HG02623 (cell line): ENCODE measurements at regions not wholly inside any gene's neighbourhood (a gene's known extent, or its start where the extent isn't known, plus 50 kb on each side); places are given as distances from the start of the nearest gene placed in this dataset.
"Not testable (repeated sequence)": the region's sequence is repeated elsewhere in the genome, so short reads cannot be mapped to it uniquely, and the experiment has no call there.

Experiments used
- ATAC-seq: cut with Tn5 transposase; IDR thresholded peaks from one replicate; pipeline ENCODE4 v1.9.1; 2021; ENCODE audit warnings: moderate library complexity; ENCODE audit not compliant: unreplicated experiment

DNA sequence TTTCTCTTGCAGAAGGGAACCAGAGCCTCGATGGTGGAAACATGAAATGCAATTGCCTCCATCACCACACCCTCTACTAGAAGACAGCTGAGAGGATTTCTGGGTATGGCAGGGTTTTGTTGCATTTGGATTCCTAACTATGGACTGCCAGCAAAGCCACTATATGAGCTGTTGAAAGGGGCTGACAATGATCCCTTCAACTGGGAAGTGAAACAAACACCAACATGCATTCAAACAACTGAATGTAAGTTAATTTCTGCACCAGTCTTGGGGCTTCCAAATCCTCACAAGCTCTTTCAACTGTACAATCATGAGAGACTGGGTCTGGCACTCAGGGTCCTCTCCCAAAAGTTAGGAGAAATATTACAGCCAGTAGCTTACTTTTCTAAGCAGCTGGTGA, 116.7 kb upstream of the PLCL2 start:
- ATAC-seq = no peak

DNA sequence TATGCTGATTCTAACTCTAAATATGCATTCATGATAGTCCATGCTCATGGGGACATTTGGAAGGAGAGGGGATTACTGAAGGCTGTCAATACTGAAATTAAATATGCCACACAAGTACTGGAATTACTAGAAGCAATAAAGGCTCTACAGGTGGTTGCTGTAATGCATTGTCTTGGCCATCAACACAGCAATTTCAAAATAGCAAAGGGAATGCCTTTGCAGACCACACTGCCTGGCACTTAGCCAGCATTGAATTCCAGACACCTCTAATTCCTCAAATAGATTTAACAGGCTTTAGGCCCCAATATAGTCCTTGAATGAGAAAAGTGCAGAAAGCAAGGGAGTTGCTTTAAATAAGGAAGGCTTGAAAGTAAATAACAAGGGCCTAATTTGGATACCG, 115.8 kb upstream of the PLCL2 start:
- ATAC-seq = no peak

DNA sequence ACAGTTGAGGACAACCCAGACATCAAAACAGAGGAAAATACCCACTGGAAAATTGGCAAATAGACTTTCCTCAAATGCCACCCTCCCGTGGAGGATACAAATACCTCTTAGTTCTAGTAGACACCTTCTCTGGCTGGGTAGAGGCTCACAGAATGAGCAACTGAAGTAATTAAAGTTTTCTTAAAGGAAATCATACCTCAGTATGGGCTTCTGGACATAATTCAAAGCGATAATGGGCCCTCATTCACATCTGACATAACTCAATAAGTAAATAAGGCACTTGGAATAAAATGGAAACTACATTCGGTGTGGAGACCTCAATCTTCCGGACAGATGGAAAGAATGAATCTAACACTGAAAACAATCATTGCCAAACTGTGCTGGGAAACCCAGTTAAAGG, 115.2 kb upstream of the PLCL2 start:
- no peak for ATAC-seq

DNA sequence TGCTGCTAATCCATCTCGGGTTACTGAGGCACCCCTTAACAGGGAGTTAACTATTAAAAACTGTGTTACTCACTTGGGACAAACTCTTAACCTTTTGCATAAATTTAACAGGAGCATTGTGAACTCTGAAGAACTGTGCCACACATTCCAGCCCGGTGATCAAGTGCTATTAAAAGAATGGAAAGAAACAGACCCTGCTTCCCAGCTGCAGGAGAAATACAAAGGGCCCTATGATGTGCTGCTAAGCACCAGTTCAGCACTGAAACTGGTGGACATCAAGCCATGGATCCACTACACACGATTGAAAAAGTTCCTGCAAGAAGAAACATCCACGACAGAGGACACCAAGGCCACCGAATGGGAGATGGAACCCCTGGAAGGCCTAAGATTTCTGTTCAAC, 114.7 kb upstream of the PLCL2 start:
- ATAC-seq = no peak

DNA sequence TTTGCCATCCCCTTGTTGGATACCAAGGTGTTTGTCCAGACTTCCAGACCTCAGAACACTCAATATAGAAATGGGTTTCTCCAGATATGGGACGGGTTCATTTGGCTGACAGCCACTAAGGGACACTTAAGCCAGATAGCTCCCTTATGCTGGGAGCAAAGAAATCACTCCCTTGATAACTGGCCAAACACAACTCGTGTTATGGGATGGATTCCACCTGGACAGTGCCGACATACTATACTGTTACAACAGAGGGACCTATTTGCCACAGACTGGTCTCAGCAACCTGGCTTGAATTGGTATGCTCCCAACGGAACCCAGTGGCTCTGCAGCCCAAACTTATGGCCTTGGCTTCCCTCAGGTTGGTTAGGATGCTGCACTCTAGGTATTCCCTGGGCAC, 114.0 kb upstream of the PLCL2 start:
- ATAC-seq = no peak

DNA sequence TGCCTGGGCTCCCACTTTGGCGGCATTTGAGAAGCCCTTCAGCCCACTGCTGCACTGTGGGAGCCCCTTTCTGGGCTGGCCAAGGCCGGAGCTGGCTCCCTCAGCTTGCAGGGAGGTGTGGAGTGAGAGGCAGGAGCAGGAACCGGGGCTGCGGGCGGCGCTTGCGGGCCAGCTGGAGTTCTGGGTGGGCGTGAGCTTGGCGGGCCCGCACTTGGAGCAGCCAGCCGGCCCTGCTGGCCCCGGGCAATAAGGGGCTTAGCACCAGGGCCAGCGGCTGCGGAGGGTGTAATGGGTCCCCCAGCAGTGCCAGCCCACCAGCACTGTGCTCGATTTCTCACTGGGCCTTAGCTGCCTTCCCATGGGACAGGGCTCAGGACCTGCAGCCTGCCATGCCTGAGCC, 111.2 kb upstream of the PLCL2 start:
- not testable (repeated sequence) for ATAC-seq

DNA sequence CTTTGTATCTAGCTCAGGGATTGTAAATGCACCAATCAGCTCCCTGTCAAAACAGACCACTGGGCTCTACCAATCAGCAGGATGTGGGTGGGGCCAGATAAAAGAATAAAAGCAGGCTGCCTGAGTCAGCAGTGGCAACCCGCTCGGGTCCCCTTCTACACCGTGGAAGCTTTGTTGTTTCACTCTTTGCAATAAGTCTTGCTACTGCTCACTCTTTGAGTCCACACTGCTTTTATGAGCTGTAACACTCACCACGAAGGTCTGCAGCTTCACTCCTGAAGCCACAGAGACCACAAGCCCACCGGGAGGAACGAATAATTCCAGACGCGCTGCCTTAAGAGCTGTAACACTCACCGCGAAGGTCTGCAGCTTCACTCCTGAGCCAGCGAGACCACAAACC, 110.2 kb upstream of the PLCL2 start:
- not testable (repeated sequence) for ATAC-seq

DNA sequence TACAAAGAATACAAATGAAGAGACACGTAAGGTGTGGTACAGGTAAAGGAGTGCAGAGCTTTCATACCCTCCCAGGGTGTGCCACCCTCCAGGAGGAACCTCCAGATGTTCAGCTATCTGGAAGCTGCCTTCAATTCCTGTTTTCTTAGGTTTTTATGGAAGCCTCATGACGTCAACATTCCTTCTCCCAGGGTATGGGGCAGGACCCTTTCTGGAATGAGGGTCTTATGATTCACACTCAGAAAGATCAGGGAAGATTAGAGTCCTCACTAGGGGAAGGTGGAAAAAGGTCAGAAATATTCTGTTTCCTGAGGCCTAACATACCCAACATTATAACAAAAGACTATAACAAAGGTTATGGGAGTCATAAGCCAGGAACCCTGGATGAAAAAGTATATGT, 99.8 kb upstream of the PLCL2 start:
- ATAC-seq = no peak

DNA sequence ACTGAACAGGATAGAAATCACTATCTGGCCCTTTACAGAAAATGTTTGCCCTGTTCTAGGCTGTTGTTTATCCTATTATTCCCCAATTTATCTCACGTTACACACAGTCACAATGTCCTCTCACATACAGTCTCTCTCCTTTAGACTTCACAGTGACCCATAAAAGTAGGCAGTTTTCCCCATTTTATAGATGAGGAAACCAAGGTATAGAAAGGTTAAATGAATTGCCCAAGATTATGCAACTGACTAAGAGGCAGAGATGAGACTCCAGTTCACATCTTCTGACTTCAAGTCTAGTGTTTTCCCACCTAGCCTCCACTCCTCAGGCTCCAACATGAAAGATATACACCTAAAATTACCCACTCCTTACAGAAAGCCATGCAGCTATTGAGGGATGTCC, 99.3 kb upstream of the PLCL2 start:
- ATAC-seq = no peak

DNA sequence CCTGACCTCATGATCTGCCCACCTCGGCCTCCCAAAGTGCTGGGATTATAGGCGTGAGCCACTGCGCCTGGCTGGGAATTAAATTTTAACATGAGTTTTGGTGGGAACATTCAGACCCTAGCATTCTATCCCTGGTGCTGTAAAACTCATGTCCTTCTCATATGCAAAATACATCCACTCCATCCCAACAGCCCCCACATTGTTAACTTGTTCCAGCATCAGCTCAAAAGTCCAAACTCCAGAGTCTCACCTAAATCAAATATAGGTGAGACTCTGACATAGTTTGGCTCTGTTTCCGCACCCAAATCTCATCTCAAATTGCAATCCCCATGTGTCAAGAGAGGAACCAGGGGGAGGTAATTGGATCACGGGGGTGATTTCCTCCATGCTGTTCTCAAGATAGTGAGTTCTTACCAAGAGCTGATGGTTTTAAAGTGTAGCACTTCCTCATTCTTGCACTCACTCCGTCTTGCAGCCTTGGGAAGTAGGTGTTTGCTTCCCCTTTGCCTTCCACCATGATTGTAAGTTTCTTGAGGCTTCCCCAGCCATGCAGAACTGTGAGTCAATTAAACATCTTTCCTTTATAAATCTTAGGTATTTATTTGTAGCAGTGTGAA, 96.2 kb upstream of the PLCL2 start:
- no peak for ATAC-seq

DNA sequence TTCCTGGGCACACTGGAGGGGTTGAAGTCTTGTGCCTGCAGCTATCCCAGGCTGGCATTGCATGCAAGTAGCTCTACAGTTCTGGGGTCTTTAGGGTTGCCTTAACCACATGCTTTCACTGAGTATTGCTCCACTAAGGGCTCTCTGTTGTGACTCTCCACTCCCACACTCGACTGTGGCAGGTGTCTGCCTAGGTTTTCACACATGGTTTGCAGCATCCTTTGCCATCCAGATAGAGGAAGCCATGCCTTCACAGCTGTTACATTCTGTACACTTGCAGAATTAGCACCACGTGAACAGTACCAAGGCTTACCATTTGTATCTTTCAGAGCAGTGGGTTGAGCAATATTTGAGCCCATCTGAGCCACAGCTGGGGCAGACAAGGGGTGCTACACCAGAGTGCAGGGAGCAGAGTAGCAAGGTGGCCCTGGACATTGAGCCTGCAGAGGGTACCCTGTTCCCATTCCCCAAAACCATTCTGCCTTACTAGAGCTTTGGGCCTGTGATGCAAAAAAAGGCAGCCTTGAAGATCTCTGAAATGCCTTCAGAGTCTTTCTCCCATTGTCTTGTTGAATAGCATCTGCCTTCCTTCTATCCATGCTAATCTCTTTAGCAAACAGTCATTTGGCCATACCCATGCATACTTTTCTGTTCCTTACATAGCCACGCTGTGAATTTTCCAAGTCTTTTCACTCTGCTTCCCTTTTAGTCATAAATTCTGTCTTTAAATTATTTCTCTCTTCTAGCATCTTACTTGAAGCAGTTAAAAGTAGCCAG, 95.2 kb upstream of the PLCL2 start:
- no peak for ATAC-seq

DNA sequence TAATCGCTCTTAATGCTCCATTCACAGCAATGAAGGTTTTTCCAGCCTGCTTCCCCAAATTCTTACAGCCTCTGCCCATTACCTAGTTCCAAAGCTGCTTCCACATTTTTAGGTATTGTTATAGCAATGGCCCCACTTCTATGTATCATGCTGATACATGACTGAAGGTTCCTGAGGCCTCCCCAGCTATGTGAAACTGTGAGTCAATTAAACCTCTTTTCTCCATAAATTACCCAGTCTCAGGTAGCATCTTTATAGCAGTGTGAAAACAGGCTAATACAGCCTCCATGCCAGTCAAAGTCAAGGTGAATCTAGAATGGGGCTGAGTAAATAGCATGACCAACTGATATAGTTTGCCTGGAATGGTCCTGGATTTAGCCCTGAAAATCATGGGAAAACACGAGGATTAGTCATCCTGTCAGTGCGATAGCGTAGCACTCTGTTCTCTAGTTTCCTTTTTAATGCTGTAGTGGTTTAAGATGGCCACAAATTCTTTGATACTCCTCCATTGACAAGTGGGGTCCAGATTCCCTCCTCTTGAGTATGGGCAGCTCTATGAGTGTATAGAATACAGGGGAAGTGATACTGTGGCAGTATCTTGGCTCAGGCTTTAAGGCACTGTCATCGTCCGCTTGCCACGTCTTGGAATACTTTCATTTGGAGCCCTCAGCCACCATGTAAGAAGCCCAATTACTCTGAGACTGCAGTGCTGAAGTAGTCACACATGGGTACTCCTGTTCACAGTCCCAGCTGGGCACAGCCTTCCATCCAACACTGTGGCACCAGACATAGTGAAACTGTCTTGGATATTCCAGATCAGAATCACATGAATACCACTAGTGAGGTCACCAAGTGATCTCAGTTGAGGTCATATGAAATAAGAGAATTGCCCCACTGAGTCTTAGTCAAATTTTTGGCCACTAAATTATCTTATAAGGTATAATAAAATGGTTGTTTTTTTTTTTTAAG, 94.0 kb upstream of the PLCL2 start:
- no peak for ATAC-seq

DNA sequence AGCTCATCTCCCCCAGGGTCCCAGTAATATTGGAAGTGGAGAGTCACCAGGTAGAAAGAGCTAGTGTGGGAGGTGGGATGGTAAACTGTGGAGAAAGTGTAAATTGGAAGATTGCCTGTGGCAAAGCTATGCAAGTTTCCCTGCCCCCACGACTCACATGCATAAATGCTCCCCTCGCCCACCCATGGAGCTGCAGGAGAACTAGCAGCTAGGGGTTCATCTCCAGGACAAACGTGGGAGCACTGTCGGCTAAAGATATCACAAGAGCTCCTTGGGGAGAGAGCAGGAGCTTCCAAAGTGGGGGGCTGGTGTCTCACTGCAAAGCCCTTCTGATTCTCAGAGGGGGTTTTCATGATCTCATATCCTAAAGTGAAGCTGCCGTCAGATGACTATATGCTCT, 91.4 kb upstream of the PLCL2 start:
- ATAC-seq = no peak

DNA sequence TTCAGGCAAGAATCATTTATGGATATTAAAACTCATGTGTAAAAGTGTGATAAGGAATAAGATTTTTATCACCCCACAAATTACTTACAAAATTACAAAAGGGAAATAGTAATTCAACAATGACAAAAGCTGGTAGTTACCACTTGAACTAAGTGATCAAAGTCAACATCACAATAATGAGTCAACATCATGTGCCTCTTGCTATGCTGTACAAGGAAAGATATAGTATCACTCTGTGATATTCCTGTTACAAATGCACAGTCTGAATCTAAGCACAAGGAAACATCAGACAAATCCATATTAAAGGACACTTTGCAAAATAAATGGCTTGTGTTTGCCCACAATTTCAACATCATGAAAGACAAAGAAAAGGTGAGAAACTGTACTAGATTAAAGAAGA, 90.5 kb upstream of the PLCL2 start:
- ATAC-seq = no peak

DNA sequence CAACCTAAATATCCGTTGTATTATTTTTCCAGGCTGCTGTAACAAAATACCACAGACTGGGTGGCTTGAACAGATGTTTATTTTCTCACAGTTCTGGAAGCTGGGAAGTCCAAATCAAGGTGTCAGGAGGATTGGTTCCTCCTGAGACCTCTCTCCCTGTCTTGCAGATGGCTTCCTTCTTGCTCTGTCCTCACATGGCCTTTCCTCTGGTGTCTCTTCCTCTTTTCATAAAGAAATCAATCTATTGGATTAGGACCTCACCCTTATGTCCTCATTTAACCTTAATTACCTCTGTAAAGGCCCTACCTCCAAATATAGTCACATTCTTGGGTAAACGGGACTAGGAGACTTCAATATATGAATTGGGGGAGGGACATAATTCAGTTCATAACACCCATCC, 89.2 kb upstream of the PLCL2 start:
- no peak for ATAC-seq

DNA sequence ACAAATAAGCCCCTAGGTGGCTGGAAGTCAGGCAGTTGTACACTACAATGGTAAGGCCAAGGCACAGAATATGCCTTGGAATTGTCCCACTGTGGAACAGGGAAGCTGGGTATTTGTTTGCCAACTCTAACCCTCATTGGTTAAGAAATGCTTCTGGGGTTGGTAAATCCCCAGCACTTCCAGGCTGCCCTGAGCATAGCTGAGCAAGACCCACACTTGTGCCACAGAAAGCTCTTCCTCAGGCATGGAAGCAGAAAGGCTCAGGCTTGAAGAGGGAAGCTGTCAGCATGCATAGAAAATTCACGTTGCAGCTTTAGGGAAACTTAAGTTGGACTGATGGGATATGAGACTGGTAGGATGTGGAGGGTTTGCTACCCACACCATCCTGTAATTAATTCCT, 86.9 kb upstream of the PLCL2 start:
- no peak for ATAC-seq

DNA sequence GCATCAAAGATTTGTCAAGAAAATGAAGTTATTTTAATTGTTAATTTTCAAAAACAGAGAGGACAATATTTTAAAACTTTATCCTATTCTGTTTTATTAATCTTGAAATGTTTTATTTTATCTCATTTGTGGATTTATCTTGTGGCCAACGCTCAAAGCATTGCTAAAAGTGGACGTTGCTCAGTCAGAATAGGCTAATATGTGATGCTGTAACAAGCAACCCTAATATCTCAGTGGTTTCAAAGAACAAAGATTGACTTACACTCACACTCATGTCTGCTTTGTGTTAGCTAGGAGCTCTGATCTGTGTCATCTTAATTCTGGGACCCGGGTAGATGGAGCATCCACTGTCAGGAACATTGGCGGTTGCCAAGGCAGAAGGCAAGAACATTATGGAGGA, 86.0 kb upstream of the PLCL2 start:
- no peak for ATAC-seq

DNA sequence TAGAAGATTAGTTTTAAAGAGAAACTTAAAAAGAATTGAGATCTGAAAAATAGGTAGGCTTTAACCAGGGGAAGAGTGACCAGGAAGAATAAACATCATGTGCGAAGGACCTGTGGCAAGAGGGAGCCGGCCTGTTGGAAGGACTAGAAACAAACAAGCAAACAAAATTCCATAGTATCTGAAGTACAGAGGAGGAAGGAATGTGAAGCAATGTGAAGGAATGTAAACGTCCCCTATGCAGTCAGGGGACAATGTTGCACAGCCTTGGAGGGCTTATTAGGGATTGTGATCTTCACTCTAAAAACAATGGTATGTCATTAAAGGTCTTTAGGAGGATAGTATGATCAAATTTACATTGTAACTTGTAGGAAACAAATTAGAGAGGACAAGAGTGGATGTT, 84.4 kb upstream of the PLCL2 start:
- no peak for ATAC-seq

DNA sequence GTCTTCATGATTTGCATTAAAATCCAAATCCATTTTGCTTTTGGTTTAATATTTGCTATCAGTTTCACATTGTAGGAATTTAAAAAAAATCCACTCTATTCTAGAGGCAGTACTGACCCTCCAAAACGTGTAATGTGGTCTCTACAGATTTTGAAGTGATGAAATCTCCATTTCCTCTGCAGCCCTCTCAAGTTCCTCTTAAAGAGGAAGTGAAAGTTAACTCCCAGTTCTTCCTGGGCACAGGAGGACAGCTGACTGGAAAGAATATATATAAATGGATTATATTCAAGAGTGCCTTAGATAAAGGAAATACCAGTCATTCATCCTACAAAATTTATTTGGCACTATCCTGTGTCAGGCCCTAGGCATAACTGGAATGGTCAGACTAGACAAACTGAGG, 83.5 kb upstream of the PLCL2 start:
- no peak for ATAC-seq

DNA sequence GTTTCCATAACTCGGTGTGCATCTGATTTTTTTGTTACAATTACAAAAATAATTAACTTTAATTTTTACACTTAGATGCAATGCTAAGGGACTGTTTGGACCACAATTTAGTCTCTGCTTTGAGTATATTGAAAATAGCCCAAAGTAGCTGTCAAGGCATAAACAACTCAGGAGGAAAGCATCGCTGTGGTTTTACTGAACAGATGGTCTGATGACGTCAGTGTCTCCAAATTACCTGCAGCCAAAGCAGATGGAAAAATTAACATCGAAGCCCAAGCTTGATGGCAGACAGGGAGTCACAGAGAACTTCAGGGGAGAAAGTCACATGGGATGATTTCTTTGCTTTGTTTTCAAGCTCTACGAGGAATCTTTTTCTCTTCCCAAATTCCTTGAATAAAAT, 83.1 kb upstream of the PLCL2 start:
- ATAC-seq = no peak

DNA sequence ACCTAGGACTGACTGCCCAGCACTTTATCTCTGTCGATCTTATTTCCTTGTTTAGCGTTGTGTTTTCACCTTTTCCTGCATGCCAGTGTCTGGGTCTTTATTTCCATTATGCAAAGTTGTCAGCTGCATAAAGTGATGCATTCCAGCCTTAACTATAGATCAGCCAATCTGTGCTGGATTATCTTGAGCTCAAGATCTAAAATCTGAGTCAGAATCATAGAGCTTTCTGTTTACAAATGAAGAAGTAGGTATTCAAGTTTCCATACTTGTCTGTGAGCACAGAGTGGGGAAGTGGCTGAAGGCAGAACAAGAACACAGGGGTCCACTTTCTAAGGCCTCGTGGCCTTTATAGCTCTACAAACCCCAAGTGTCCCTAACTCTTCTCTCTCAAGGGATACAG, 82.4 kb upstream of the PLCL2 start:
- peak; percentile 43 for ATAC-seq

DNA sequence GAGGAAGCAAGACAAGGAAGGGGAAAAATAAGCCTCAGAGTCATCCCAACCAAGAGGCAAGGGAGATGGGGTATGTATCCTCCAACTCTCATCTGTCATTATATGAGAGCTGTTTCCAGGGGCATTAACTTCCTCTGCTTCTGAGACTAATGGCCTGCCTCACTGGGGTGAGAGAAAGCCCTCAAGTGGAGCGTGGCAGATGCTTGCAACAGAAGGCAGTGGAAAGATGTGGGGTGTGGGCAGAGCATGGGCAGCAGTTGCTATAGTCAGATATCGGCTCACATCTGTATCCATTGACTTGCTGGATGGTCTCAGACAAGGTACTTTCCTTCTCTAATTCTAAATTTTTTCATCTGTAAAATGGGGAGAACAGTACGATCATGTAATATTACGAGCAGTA, 81.7 kb upstream of the PLCL2 start:
- ATAC-seq = no peak
